ENCODE measurements at regions not wholly inside any gene's neighbourhood (a gene's known extent, or its start where the extent isn't known, plus 50 kb on each side); places are given as distances from the start of the nearest gene placed in this dataset.

DNA sequence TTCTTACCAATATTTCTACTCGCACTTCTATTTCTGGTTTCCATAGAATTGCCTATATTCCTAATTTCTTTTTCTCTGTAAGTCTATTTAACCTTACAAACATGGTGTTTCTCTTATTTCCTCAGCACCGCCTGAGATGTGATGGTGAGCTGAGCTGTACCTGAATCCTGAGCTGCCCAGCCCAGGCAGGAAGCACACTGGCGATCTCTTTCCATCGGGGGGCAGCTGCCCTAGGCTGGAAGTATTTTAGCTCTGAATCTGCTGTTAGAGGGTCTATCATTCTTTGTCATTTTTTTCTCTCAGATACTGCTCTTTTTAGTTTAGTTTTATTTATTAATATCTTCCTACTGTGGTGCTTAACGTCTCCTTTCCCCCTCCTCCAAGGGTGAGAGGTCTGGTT is 173.4 kb upstream of the SLC35B3 start:
- Mint-ChIP-seq H3K27me3 (ENCODE audit: insufficient read depth) (no peaks in the 10 kb centered on the region), H3K9me3 (no peaks in the 10 kb centered on the region), H3K4me1 (no peaks in the 10 kb centered on the region), H3K27ac (no peak overlapping the region), H3K36me3 (ENCODE audit: low read depth) (no peaks in the 10 kb centered on the region), H3K4me3 (no peak overlapping the region)
- no peak overlapping the region for H3K9ac ChIP-seq (ENCODE audit: extremely low read depth, low read length, poor library complexity, severe bottlenecking)
- H3K27me3 ChIP-seq (ENCODE audit: control insufficient read depth, insufficient read depth, low read length, poor library complexity, severe bottlenecking): no peaks in the 10 kb centered on the region
- TF ChIP-seq CTCF (conservative IDR thresholded peaks at IDR 0.05): peak; percentile 63
- no peaks in the 10 kb centered on the region for H3K36me3 ChIP-seq (ENCODE audit: control insufficient read depth, insufficient read depth, low read length)
- no peaks in the 10 kb centered on the region for H3K4me1 ChIP-seq (ENCODE audit: control insufficient read depth, insufficient read depth, low read length)
- WGBS, 2 experiments (ENCODE audit: insufficient coverage in 1 of 2, insufficient read length in 1 of 2): 83 to 100% methylated on average over 1 to 5 of the region's 5 CpGs
- peak; percentile 57 for DNase-seq
- no peak overlapping the region for H3K4me3 ChIP-seq (ENCODE audit: low read length)
- no peak overlapping the region for H3K27ac ChIP-seq (ENCODE audit: low read depth, low read length)
- no peaks in the 10 kb centered on the region for H3K9me3 ChIP-seq (ENCODE audit: control insufficient read depth, low read length)

DNA sequence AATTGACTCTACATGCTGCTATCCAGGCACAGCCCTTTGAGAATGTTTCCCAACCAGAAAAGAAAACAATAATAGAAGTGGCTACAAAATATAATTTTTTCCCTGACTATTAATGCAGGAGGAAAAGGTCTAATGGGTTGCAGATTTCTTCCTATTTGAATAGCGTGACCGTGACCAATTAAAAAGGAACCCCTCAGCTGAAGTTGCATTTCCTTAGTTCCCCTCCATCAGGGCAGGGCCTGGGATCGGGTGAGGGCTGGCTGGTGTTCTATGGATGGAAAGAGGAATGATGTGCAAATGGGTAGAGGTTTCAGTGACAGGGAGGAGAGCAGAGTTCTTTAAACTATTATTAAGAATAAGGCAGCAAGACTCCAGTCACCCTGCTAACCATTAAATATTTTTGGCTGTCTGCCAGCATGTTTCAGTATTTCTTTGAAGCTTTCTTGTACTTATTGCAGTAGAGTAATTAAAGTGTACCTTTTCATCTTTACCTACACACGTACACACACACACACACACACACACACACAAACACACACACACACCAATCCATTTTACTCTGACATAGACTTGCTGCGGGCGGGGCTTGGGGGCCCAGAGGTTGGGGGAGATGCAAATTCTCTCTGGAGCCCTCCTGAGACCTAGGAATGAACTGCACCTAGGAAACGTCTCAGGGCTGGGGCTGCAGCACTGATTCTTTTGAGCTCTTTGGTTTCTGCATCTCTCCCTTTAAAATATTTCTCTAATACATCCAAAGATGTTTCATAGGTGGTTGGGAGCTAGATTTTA is 154.8 kb upstream of the SLC35B3 start:
- H3K36me3 Mint-ChIP-seq (ENCODE audit: low read depth): no peaks in the 10 kb centered on the region
- H3K9me3 Mint-ChIP-seq: peaks cover 6% of the 10 kb centered on the region
- Histone ChIP-seq H3K27me3 (ENCODE audit: control insufficient read depth, insufficient read depth, low read length, poor library complexity, severe bottlenecking) (no peaks in the 10 kb centered on the region), H3K9me3 (ENCODE audit: control insufficient read depth, low read length) (peaks cover 4% of the 10 kb centered on the region), H3K4me3 (ENCODE audit: low read length) (no peak overlapping the region), H3K36me3 (ENCODE audit: control insufficient read depth, insufficient read depth, low read length) (no peaks in the 10 kb centered on the region), H3K9ac (ENCODE audit: extremely low read depth, low read length, poor library complexity, severe bottlenecking) (no peak overlapping the region), H3K4me1 (ENCODE audit: control insufficient read depth, insufficient read depth, low read length) (no peaks in the 10 kb centered on the region), H3K27ac (ENCODE audit: low read depth, low read length) (no peak overlapping the region)
- DNase-seq: peak; percentile 73
- TF ChIP-seq CTCF (conservative IDR thresholded peaks at IDR 0.05): peak; percentile 59
- WGBS, 2 experiments (ENCODE audit: insufficient coverage in 1 of 2, insufficient read length in 1 of 2): 62 to 87% methylated on average over 2 to 7 of the region's 7 CpGs
- H3K4me3 Mint-ChIP-seq: no peak overlapping the region
- H3K4me1 Mint-ChIP-seq: no peaks in the 10 kb centered on the region
- H3K27ac Mint-ChIP-seq: no peak overlapping the region
- H3K27me3 Mint-ChIP-seq (ENCODE audit: insufficient read depth): no peaks in the 10 kb centered on the region

- Histone ChIP-seq H3K27ac (ENCODE audit: low read depth, low read length) (no peak overlapping the region), H3K27me3 (ENCODE audit: control insufficient read depth, insufficient read depth, low read length, poor library complexity, severe bottlenecking) (no peaks in the 10 kb centered on the region), H3K9ac (ENCODE audit: extremely low read depth, low read length, poor library complexity, severe bottlenecking) (no peak overlapping the region), H3K9me3 (ENCODE audit: control insufficient read depth, low read length) (peaks cover 4% of the 10 kb centered on the region), H3K36me3 (ENCODE audit: control insufficient read depth, insufficient read depth, low read length) (no peaks in the 10 kb centered on the region), H3K4me1 (ENCODE audit: control insufficient read depth, insufficient read depth, low read length) (no peaks in the 10 kb centered on the region), H3K4me3 (ENCODE audit: low read length) (no peak overlapping the region)
- no peak for DNase-seq
- H3K4me3 Mint-ChIP-seq: no peak overlapping the region
- WGBS, 2 experiments (ENCODE audit: insufficient coverage in 1 of 2, insufficient read length in 1 of 2): 100% methylated on average over 1 of the region's 1 CpG; no CpG with 5 or more reads in 1 of the 2 experiments
- peaks cover 3% of the 10 kb centered on the region for H3K9me3 Mint-ChIP-seq
- no peak overlapping the region for H3K27ac Mint-ChIP-seq
- H3K36me3 Mint-ChIP-seq (ENCODE audit: low read depth): no peaks in the 10 kb centered on the region
- TF ChIP-seq CTCF (conservative IDR thresholded peaks at IDR 0.05): no peak
- no peaks in the 10 kb centered on the region for H3K4me1 Mint-ChIP-seq
- no peaks in the 10 kb centered on the region for H3K27me3 Mint-ChIP-seq (ENCODE audit: insufficient read depth)
Measured at GRCh38 chr6:8588176-8588575, 152.8 kb upstream of the SLC35B3 start.

Measured in endodermal cell (in vitro differentiated cells).